Putamen (tissue), 1 donor: ENCODE measurements at regions not wholly inside any gene's neighbourhood (a gene's known extent, or its start where the extent isn't known, plus 50 kb on each side); places are given as distances from the start of the nearest gene placed in this dataset.
"Not testable (repeated sequence)": the region's sequence is repeated elsewhere in the genome, so short reads cannot be mapped to it uniquely, and the experiment has no call there.

Experiments
- DNase-seq: peaks from one replicate; pipeline ENCODE4 v3.0.0-alpha.2; 2016; ENCODE audit warnings: low spot score

DNA sequence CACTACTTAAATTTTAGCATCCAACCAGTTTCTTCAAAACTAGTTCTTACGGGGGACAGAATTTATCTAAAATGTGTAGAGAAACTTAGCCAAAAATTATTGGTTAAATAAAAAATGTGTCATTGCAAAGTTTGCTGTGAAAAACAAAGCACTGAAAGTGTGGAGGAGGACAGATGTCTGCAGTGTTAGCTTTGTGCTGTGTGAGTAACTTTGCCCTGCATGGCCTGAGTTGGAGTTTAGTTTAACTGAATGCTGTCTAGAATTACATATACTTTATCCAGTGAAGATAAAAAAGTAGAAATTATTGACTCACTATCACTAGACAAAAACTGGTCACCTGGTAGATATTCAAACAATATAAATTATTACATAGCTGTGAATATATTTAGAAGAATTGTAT is 1225.2 kb upstream of the CELF4 start:
- peak; percentile 8 for DNase-seq

GRCh38 chr18:38790303-38790702 is 1224.7 kb upstream of the CELF4 start:
- no peak for DNase-seq

DNA sequence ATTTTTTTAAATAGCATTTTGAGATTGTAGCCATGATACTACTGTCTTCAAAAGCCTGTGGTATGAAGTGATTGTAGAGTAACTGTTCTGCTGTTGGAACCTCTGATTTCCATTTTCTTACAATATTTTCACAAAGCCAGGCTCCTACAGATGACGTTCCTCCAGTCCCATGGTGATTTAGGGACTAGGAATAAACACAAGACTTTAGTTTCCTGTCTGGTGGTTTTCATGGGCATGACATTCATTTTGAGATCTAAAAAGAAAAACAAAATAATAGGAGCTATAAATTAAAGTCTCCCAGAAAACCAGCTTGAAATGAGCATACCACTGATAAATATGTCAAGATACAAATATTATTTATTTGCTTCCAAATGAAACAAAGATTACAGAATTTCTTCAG is 1223.5 kb upstream of the CELF4 start:
- no peak for DNase-seq

- DNase-seq, result no peak
These were observed 1221.3 kb upstream of the CELF4 start for GRCh38 chr18:38786906-38787305.

DNA sequence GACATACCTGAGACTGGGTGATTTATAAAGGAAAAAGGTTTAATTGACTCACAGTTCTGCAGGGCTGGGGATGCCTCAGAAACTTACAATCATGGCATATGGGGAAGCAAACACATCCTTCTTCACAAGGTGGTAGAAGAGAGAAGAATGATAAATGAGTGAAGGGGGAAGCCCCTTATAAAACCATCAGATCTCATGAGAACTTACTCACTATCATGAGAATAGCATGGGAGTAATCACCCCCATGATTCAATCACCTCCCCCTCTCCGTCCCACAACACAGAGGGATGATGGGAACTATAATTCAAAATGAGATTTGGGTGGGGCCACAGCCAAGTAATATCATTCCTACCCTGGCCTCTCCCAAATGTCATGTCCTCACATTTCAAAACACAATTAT is 1206.0 kb upstream of the CELF4 start:
- not testable (repeated sequence) for DNase-seq

- no peak for DNase-seq
These were observed 1202.9 kb upstream of the CELF4 start for GRCh38 chr18:38768504-38768903.

- no peak for DNase-seq
These were observed 1193.9 kb upstream of the CELF4 start for GRCh38 chr18:38759457-38759856.

GRCh38 chr18:38756436-38756835 is 1190.8 kb upstream of the CELF4 start:
- no peak for DNase-seq

DNA sequence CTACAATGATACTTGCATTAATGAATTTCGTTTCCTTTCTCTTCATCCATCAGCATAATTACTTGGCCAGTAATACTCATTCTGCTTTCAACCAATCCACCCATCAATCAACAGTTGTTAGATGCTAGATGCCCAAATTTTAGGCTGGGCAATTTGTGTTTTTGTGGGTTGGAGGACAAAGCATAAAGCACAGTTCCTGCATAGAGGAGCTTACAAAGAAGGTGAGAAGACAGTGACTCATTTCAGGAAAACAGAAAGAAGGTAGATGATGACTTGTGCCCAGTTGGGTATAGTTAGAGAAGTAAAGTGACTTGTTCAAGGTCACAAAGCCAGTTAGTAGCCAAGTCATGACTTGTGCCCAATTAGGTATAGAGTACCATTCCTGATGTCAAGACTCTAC is 1186.8 kb upstream of the CELF4 start:
- no peak for DNase-seq

- peak; percentile 73 for DNase-seq
These were observed 1186.3 kb upstream of the CELF4 start for GRCh38 chr18:38751898-38752297.

DNA sequence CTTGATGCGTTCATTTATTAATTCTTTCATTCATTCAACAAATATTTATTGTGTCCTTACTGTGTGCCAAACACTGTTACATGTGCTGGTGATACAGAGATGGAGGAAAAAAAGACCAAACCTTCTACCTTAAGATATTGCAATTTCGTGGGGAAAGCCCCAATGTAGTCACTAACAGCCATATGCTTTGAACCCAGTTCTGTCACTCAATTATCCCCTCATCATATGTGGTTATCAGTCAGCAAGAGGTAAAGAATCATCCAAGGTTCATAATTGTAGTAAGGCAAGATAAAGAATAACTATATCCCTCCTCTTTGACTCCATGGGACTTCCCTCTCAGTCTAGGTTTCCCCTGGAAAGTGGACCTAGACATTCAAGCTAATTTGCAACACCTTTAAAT is 1185.6 kb upstream of the CELF4 start:
- DNase-seq, result no peak

DNA sequence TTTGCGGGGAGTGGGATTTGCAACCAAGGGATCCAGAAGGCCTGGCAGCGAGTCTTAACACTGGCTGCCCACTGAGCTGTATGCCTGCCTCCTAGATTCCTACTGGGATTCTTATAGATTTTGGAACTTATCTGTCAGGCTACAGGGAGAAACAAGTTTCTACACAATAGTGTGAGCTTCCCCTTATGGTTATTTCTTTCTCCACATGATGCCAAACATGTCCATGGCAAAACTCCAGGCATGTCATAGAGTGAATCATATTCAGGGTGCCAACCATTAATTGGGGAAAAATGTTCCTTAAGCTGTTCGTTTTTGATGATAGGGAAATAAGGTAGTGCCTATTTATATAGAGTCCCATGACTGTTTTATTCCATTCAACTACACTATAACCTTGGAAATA is 1185.2 kb upstream of the CELF4 start:
- DNase-seq, result no peak

DNA sequence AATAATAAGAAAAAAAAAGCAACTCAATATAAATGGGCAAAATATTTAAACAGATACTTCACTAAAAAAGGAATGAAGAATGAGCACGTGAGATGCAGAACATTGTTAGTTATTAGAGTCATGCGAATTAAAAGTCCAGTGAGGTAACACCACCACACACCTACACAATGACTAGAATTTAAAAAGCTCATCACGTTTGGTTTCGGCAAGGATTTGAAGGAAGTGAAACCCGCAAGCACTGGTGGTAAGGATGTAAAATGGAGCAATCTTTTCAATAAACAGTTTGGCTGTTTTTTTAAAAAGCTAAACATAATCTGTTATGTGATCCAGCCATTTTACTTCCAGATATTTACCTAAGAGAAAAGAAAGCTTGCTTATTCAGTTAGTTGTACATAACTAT is 1181.6 kb upstream of the CELF4 start:
- no peak for DNase-seq

DNA sequence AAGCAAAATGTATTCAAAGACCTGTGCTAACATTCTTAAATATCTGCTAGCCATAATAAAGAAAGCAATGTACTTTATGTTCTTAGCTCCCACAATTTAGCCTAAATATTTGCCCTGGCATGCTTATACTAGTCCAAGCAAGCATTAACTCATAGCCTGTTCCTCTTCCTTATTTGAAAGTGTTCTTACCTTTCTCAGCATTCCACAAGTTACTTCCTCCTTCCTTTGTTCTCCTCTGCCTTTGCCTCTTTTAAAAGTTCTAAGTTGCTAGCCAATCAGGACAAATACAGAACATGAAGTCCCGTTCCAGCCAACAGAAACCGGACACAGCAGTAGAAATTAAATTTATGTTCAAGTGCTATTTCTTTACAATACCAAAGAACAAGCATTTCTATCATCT is 1154.6 kb upstream of the CELF4 start:
- DNase-seq, result not testable (repeated sequence)

GRCh38 chr18:38718365-38718901 is 1152.8 kb upstream of the CELF4 start:
- no peak for DNase-seq

DNA sequence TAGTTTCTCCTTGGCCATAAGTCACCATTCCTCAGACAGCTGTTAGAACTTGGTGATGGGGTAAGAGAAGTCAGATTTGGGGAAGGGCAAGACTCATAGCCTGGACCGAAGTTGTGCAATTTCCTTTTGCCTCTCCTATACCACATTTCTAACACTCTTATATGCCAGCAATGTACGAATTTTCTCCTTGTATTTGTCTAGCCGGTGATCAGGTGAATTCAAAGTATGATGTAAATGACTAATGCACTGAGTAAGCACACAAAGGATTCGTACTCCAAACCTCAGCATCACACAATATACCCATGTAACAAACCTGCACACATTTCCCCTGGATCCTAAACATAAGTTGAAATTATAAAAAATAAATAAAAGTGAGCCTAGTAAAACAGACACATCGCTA is 1143.5 kb upstream of the CELF4 start:
- no peak for DNase-seq

- DNase-seq, result no peak
These were observed 1140.8 kb upstream of the CELF4 start for GRCh38 chr18:38706373-38706772.

GRCh38 chr18:38698088-38698487 is 1132.5 kb upstream of the CELF4 start:
- no peak for DNase-seq

DNA sequence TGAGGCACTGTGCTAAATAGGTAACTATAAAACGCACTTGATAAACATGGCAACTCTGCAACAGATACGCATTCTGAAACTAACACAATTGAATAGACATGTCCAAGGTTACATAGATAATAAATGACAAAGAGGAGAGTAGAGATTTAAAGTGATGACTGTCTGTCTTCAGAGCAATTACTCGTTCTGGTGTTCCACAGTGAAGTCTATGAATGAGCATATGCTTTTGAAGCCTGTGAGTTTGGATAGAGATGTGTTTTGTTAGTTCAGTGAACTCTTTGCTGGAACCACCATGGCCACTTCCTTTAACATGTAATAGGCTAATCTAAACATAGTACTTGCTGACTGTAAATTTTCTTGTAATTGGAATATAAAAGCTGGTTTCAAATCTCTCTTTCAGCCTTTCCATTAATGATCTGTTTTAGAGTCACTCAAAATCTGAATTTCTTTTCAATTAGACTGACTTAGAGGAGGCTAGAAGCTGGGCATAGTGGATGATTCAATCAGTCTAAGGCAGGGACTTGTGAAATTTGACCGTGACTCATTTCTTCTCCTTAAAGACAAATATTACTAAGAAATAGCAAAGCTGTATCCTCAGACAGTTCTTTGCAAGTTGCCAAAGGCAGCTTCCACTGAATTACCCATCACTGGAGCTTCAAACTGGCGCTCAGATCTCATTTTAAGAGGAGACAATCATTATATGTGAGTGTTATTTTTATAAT is 1130.1 kb upstream of the CELF4 start:
- no peak for DNase-seq

GRCh38 chr18:38693104-38693503 is 1127.5 kb upstream of the CELF4 start:
- no peak for DNase-seq

- DNase-seq, result no peak
These were observed 1125.0 kb upstream of the CELF4 start for GRCh38 chr18:38690626-38691025.

GRCh38 chr18:38688416-38688815 is 1122.8 kb upstream of the CELF4 start:
- no peak for DNase-seq

DNA sequence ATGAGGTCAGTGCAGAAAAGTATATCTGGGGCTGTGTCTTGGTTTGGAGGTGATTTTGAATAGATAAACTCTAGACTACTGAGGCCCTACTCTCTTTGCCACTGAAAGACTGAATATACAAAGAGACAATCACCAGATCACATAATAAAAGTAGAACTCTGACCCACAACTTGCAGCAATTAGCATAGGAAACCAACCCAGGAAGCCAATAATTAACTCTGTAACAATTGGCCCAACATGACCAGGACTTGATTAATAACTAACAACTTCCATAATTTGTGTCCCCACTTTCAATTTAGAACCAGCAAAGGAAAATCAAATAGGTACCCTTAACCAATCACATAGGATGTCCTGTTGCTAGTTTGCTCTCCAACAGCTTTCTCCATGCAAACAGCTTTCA is 1104.9 kb upstream of the CELF4 start:
- no peak for DNase-seq

DNA sequence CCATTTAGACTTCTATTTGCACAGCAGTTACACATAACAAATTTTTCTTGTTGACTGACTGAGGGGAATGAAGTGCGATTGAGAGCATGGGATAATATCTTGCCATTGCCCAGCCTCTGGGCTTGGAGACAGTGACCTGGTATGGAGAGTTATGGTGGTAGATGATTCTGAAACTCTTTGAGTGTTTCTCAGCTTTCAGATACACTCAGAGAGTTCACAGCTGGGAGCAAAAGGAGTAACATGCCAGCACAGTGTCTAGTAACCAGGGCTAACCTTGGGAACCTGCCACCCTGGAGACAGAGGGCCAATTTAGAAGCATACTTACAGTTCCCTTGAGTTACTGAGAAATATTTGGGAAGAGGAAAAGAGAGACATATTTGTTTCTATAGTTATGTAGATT is 1099.3 kb upstream of the CELF4 start:
- no peak for DNase-seq
